ENCODE measurements at regions not wholly inside any gene's neighbourhood (a gene's known extent, or its start where the extent isn't known, plus 50 kb on each side); places are given as distances from the start of the nearest gene placed in this dataset.

- no peak for TF ChIP-seq CAMTA2 (CRISPR knock-in tag; conservative IDR thresholded peaks at IDR 0.05)
- TF ChIP-seq ZNF764 (CRISPR knock-in tag; IDR thresholded peaks at IDR 0.05; ENCODE audit: low read depth), result no peak
- no peak for TF ChIP-seq MYNN (IDR thresholded peaks at IDR 0.05)
- no peak for TF ChIP-seq MYNN (CRISPR knock-in tag; IDR thresholded peaks at IDR 0.05)
Measured at GRCh38 chr3:110180733-110181132, 843.4 kb upstream of the DPPA4 start (continued).

GRCh38 chr3:110181226-110181625 is 843.9 kb upstream of the DPPA4 start:
- no peaks in the 10 kb centered on the region for H3K4me1 ChIP-seq (replicated peaks in 1 of 2; ENCODE audit: control insufficient read depth in 2 of 2, insufficient read depth in 2 of 2, low read length in 2 of 2)
- 0% methylated on average over 3 of the region's 3 CpGs for WGBS (ENCODE audit: insufficient coverage, low coverage, missing lambda C conversion rate)
- no peaks in the 10 kb centered on the region for H3K27me3 ChIP-seq (ENCODE audit: control insufficient read depth in 2 of 2, insufficient read depth in 2 of 2, low read length in 2 of 2)
- no peak overlapping the region for H3K27ac ChIP-seq (ENCODE audit: extremely low read depth, low read depth, low read length)
- no peak overlapping the region for H3K4me3 ChIP-seq
- ATAC-seq, result no peak
- no peak overlapping the region for H2AFZ ChIP-seq (ENCODE audit: low read depth, low read length)
- H3K36me3 ChIP-seq (ENCODE audit: control insufficient read depth, insufficient read depth, low read length), result no peaks in the 10 kb centered on the region
- ChIA-PET POLR2A (no interaction called here), CTCF (ENCODE audit: low intra/inter-chr PET ratio) (no interaction called here)
- no peaks in the 10 kb centered on the region for H3K9me3 ChIP-seq (replicated peaks; ENCODE audit: control insufficient read depth, insufficient read depth, low read depth, low read length)
- no TSS peak for BruUV-seq (replicated peaks)
- no peak for FAIRE-seq
- DNase-seq (ENCODE audit: extremely low read depth in 1 of 4, low spot score in 3 of 4), result no peak
- H3K9me1 ChIP-seq (ENCODE audit: control insufficient read depth, insufficient read depth, low read length), result no peaks in the 10 kb centered on the region
- H3K9ac ChIP-seq (ENCODE audit: insufficient read depth in 1 of 2, low read depth in 2 of 2, low read length in 2 of 2), result no peak overlapping the region
- H3K79me2 ChIP-seq (ENCODE audit: control insufficient read depth, insufficient read depth, low read length), result no peaks in the 10 kb centered on the region
- intact Hi-C loops (cut with micrococcal nuclease) (no loop called here), in situ Hi-C loops (cut with MboI) (no loop called here)
- no peak overlapping the region for H3K4me2 ChIP-seq (ENCODE audit: insufficient read depth, low read length)
- no peaks in the 10 kb centered on the region for H4K20me1 ChIP-seq (replicated peaks; ENCODE audit: control insufficient read depth, insufficient read depth, low read length)
- TF ChIP-seq NCOA4 (IDR thresholded peaks at IDR 0.05; ENCODE audit: partially characterized antibody) (no peak), BRF1 (IDR thresholded peaks at IDR 0.05; ENCODE audit: borderline replicate concordance, extremely low read depth, insufficient read length) (no peak), ZNF23 (CRISPR knock-in tag; IDR thresholded peaks at IDR 0.05) (no peak), TBP (optimal IDR thresholded peaks at IDR 0.05; ENCODE audit: low read depth, low read length) (no peak), ZNF449 (CRISPR knock-in tag; IDR thresholded peaks at IDR 0.05) (no peak), NFATC3 (IDR thresholded peaks at IDR 0.05) (no peak), KDM4B (IDR thresholded peaks at IDR 0.05; ENCODE audit: borderline replicate concordance in 2 of 2, low read depth in 1 of 2) (no peak), ZNF668 (CRISPR knock-in tag; IDR thresholded peaks at IDR 0.05) (no peak), STAT5A (IDR thresholded peaks at IDR 0.05; ENCODE audit: borderline replicate concordance, low read length) (no peak), TOE1 (IDR thresholded peaks at IDR 0.05; ENCODE audit: borderline replicate concordance) (no peak), TOE1 (CRISPR knock-in tag; IDR thresholded peaks at IDR 0.05; ENCODE audit: borderline replicate concordance, low read depth) (no peak), BCL6 (CRISPR knock-in tag; IDR thresholded peaks at IDR 0.05) (no peak), ATF1 (CRISPR knock-in tag; IDR thresholded peaks at IDR 0.05) (no peak), ATF1 (tag; IDR thresholded peaks at IDR 0.05) (no peak), HEY1 (CRISPR knock-in tag; IDR thresholded peaks at IDR 0.05; ENCODE audit: borderline replicate concordance) (no peak), NR2C2 (CRISPR knock-in tag; IDR thresholded peaks at IDR 0.05) (no peak), NR2C2 (tag; IDR thresholded peaks at IDR 0.05) (no peak), ZBTB8A (IDR thresholded peaks at IDR 0.05; ENCODE audit: partially characterized antibody) (no peak), CREB3L1 (IDR thresholded peaks at IDR 0.05; ENCODE audit: borderline replicate concordance, low read depth) (no peak), ARHGAP35 (IDR thresholded peaks at IDR 0.05; ENCODE audit: partially characterized antibody) (no peak), MTA2 (IDR thresholded peaks at IDR 0.05; ENCODE audit: low read depth) (no peak)

All from K562 (cell line).